CD4-positive, alpha-beta T cell treated with Interleukin-6 at 100 ng/mL for 8 hours (primary cell): ENCODE measurements at regions not wholly inside any gene's neighbourhood (a gene's known extent, or its start where the extent isn't known, plus 50 kb on each side); places are given as distances from the start of the nearest gene placed in this dataset.

ENCODE experiments used
- DNase-seq: peaks from one replicate; pipeline ENCODE4 v3.0.0-alpha.2; 2020; ENCODE audit warnings: mixed read lengths, low spot score

- no peak for DNase-seq
Measured at GRCh38 chr19:29292562-29292961, 79.6 kb upstream of the UQCRFS1 start.

- DNase-seq = no peak
Measured at GRCh38 chr19:29293292-29293691, 80.3 kb upstream of the UQCRFS1 start.

GRCh38 chr19:29293736-29294342, 80.9 kb upstream of the UQCRFS1 start:
- DNase-seq = no peak

- DNase-seq = no peak
Measured at GRCh38 chr19:29294343-29294811, 81.4 kb upstream of the UQCRFS1 start.

- no peak for DNase-seq
Measured at GRCh38 chr19:29295285-29295684, 82.3 kb upstream of the UQCRFS1 start.

GRCh38 chr19:29297381-29297780, 84.4 kb upstream of the UQCRFS1 start:
- DNase-seq = no peak

- no peak for DNase-seq
Measured at GRCh38 chr19:29299416-29300380, 86.7 kb upstream of the UQCRFS1 start.

GRCh38 chr19:29302002-29302928, 89.3 kb upstream of the UQCRFS1 start:
- DNase-seq = no peak

GRCh38 chr19:29303069-29303718, 90.2 kb upstream of the UQCRFS1 start:
- no peak for DNase-seq

- no peak for DNase-seq
Measured at GRCh38 chr19:29303719-29304090, 90.8 kb upstream of the UQCRFS1 start.

- DNase-seq = no peak
Measured at GRCh38 chr19:29305268-29305667, 92.3 kb upstream of the UQCRFS1 start.

- no peak for DNase-seq
Measured at GRCh38 chr19:29308977-29309590, 96.1 kb upstream of the UQCRFS1 start.

GRCh38 chr19:29309637-29310036, 96.7 kb upstream of the UQCRFS1 start:
- no peak for DNase-seq

- no peak for DNase-seq
Measured at GRCh38 chr19:29311191-29311790, 98.3 kb upstream of the UQCRFS1 start.

- DNase-seq = no peak
Measured at GRCh38 chr19:29315556-29316190, 102.7 kb upstream of the UQCRFS1 start.

- DNase-seq = no peak
Measured at GRCh38 chr19:29318581-29318980, 105.6 kb upstream of the UQCRFS1 start.

GRCh38 chr19:29320086-29320485, 107.1 kb upstream of the UQCRFS1 start:
- DNase-seq = no peak

GRCh38 chr19:29320618-29321017, 107.7 kb upstream of the UQCRFS1 start:
- no peak for DNase-seq

GRCh38 chr19:29321116-29321515, 108.2 kb upstream of the UQCRFS1 start:
- DNase-seq = no peak

- no peak for DNase-seq
Measured at GRCh38 chr19:29323021-29323430, 110.1 kb upstream of the UQCRFS1 start.
